SK-N-SH (cell line): ENCODE measurements at regions not wholly inside any gene's neighbourhood (a gene's known extent, or its start where the extent isn't known, plus 50 kb on each side); places are given as distances from the start of the nearest gene placed in this dataset.

Source experiments
- CTCF ChIA-PET: fragments of 300-600, 350-600 bp; formaldehyde crosslinking; extraction: SDS; loops from one replicate; lab custom pipeline; 2021; lab: Yijun Ruan, JAX
- POLR2A ChIA-PET: fragments of 350-600 bp; sonication (Branson Sonifier 250); formaldehyde crosslinking; extraction: SDS; loops from one replicate; lab custom pipeline; 2020; ENCODE audit warnings: antibody characterized with exemption, inconsistent platforms; lab: Yijun Ruan, JAX
- DNase-seq: peaks from one replicate; pipeline ENCODE4 v3.0.0; 2012
- H2AFZ ChIP-seq: fragments of 200-600 bp; sonication (generic); 2 replicates; pipeline ENCODE4 v1.8.1; 2016; ENCODE audit warnings: antibody characterized with exemption, mild to moderate bottlenecking, low read depth
- H3F3A ChIP-seq: fragments of 200-600 bp; sonication (generic); replicated peaks from 2 replicates; pipeline ENCODE3; 2016; ENCODE audit warnings: antibody characterized with exemption, mild to moderate bottlenecking; ENCODE audit not compliant: insufficient read depth
- H3K27ac ChIP-seq, 2 experiments: fragments of 200-500 bp in 1 of 2; fragments of 200-600 bp in 1 of 2; sonication (Bioruptor generic) in 1 of 2; sonication (generic), shearing (Covaris generic) in 1 of 2; 2 replicates each; pipeline versions ENCODE4 v1.5.1 to v1.6.1; 2014 to 2016; ENCODE audit warnings: low read depth in 2 of 2, inconsistent platforms in 1 of 2, low read length in 1 of 2, mild to moderate bottlenecking in 1 of 2, mixed read lengths in 1 of 2
- H3K27me3 ChIP-seq: fragments of 200-600 bp; sonication (generic), shearing (Covaris generic); 2 replicates; pipeline ENCODE4 v1.6.1; 2016; ENCODE audit warnings: mixed run types; ENCODE audit not compliant: insufficient read depth
- H3K36me3 ChIP-seq, 2 experiments: fragments of 200-500 bp in 1 of 2; fragments of 200-600 bp in 1 of 2; sonication (Bioruptor generic) in 1 of 2; sonication (generic) in 1 of 2; replicated peaks in 1 of 2; 2 replicates each; pipeline versions ENCODE3 to v1.5.1; 2014 to 2016; ENCODE audit warnings: low read length in 1 of 2, mild to moderate bottlenecking in 1 of 2; ENCODE audit not compliant: insufficient read depth in 2 of 2, control insufficient read depth in 1 of 2
- H3K4me1 ChIP-seq, 2 experiments: fragments of 200-500 bp in 1 of 2; fragments of 200-600 bp in 1 of 2; sonication (Bioruptor generic) in 1 of 2; sonication (generic), shearing (Covaris generic) in 1 of 2; 2 replicates each; pipeline versions ENCODE4 v1.5.1 to v1.6.1; 2014 to 2016; ENCODE audit warnings: low read depth in 1 of 2, low read length in 1 of 2, mixed run types in 1 of 2; ENCODE audit not compliant: insufficient read depth in 2 of 2, control insufficient read depth in 1 of 2
- H3K4me2 ChIP-seq: fragments of 200-600 bp; sonication (generic), shearing (Covaris generic); 2 replicates; pipeline ENCODE4 v1.6.1; 2017; ENCODE audit warnings: mixed run types
- H3K4me3 ChIP-seq, 2 experiments: fragments of 200-500 bp in 1 of 2; fragments of 200-600 bp in 1 of 2; sonication (Bioruptor generic) in 1 of 2; sonication (generic), shearing (Covaris generic) in 1 of 2; 2 replicates each; pipeline versions ENCODE4 v1.5.1 to v1.8.1; 2014 to 2016; ENCODE audit warnings: low read depth in 2 of 2, inconsistent platforms in 1 of 2, low read length in 1 of 2, mild to moderate bottlenecking in 1 of 2, mixed read lengths in 1 of 2, moderate library complexity in 1 of 2
- H3K79me2 ChIP-seq: fragments of 200-600 bp; sonication (generic); 2 replicates; pipeline ENCODE4 v1.8.1; 2017; ENCODE audit warnings: mild to moderate bottlenecking; ENCODE audit not compliant: insufficient read depth
- H3K9ac ChIP-seq: fragments of 200-600 bp; sonication (generic); 2 replicates; pipeline ENCODE4 v1.6.1; 2017; ENCODE audit warnings: mixed run types
- H3K9me2 ChIP-seq: fragments of 200-600 bp; sonication (generic); 2 replicates; pipeline ENCODE4 v1.6.1; 2017; ENCODE audit warnings: mixed run types
- H3K9me3 ChIP-seq: fragments of 200-600 bp; sonication (generic); 2 replicates; pipeline ENCODE4 v1.6.1; 2017; ENCODE audit warnings: mixed run types, mild to moderate bottlenecking, moderate library complexity
- H4K20me1 ChIP-seq: fragments of 200-600 bp; sonication (generic); 2 replicates; pipeline ENCODE4 v1.6.1; 2017; ENCODE audit warnings: mild to moderate bottlenecking, mixed run types; ENCODE audit not compliant: insufficient read depth
- CHD2 ChIP-seq: fragments of 150-350 bp; IDR thresholded peaks from 2 replicates; pipeline ENCODE4 v1.6.1; 2018; ENCODE audit warnings: low read length; ENCODE audit not compliant: partially characterized antibody
- ELF1 ChIP-seq: IDR thresholded peaks from 2 replicates; pipeline ENCODE4 v1.4.0; 2012
- EZH2phosphoT487 ChIP-seq: fragments of 200-600 bp; sonication (generic); IDR thresholded peaks from 2 replicates; pipeline ENCODE4 v1.6.1; 2017; ENCODE audit warnings: low read depth, mixed run types, mild to moderate bottlenecking, antibody characterized with exemption, moderate library complexity, borderline replicate concordance
- FOXJ3 ChIP-seq: sonication (generic); formaldehyde crosslinking; IDR thresholded peaks from 2 replicates; pipeline ENCODE4 v1.5.1; 2020; ENCODE audit warnings: mild to moderate bottlenecking, missing genetic modification reagents
- GABPA ChIP-seq: IDR thresholded peaks from 2 replicates; pipeline ENCODE4 v1.4.0; 2012; ENCODE audit warnings: low read depth, mild to moderate bottlenecking
- MEF2A ChIP-seq: IDR thresholded peaks from 2 replicates; pipeline ENCODE4 v1.4.0; 2012; ENCODE audit warnings: low read depth, borderline replicate concordance
- MXI1 ChIP-seq: IDR thresholded peaks from 2 replicates; pipeline ENCODE4 v1.6.1; 2012; ENCODE audit warnings: mild to moderate bottlenecking, low read depth, low read length, improper control_type of control experiment
- RXRA ChIP-seq: IDR thresholded peaks from 2 replicates; pipeline ENCODE4 v1.4.0; 2012; ENCODE audit warnings: low read depth, mild to moderate bottlenecking, borderline replicate concordance
- SIN3A ChIP-seq: IDR thresholded peaks from 2 replicates; pipeline ENCODE4 v1.6.1; 2012; ENCODE audit warnings: low read depth, mild to moderate bottlenecking, low read length, moderate library complexity, borderline replicate concordance
- TAF1 ChIP-seq: IDR thresholded peaks from 2 replicates; pipeline ENCODE4 v1.6.1; 2012; ENCODE audit warnings: low read depth, mild to moderate bottlenecking, low read length, moderate library complexity, borderline replicate concordance
- whole genome bisulfite sequencing: methylation state at CpG from one replicate; pipeline ENCODE4 v1.1.6; 2017; ENCODE audit warnings: low lambda C conversion rate; 5-methylcytosine and 5-hydroxymethylcytosine counted together
- TF ChIP-seq, protein P1 (sequence below): IDR thresholded peaks from 2 replicates; pipeline ENCODE4 v1.6.1; 2012; ENCODE audit warnings: mild to moderate bottlenecking, low read depth, low read length, moderate library complexity
- TF ChIP-seq, protein P2 (sequence below): fragments of 150-350 bp; IDR thresholded peaks from 2 replicates; pipeline ENCODE4 v1.6.1; 2016; ENCODE audit warnings: mild to moderate bottlenecking, low read depth, low read length

DNA sequence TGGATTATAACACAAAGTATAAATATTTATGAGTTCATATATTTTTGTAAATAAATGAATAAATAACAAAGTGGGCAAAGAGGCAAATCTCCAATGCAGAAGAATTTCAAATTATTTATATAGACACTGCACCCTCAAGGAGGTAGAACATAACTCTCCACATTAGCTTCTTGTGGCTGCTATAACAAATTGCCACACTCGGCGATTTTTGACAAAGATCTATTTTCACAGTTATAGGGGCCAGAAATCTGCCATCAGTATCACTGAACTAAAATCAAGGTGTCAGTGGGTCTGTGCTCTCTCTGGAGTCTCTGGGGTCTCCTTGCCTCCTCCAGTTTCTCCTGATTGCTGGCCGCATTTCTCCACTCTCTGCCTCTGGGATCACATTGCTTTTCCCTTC lies 92.0 kb upstream of the FAM136A start (continued):
- TF ChIP-seq, protein P1, sequence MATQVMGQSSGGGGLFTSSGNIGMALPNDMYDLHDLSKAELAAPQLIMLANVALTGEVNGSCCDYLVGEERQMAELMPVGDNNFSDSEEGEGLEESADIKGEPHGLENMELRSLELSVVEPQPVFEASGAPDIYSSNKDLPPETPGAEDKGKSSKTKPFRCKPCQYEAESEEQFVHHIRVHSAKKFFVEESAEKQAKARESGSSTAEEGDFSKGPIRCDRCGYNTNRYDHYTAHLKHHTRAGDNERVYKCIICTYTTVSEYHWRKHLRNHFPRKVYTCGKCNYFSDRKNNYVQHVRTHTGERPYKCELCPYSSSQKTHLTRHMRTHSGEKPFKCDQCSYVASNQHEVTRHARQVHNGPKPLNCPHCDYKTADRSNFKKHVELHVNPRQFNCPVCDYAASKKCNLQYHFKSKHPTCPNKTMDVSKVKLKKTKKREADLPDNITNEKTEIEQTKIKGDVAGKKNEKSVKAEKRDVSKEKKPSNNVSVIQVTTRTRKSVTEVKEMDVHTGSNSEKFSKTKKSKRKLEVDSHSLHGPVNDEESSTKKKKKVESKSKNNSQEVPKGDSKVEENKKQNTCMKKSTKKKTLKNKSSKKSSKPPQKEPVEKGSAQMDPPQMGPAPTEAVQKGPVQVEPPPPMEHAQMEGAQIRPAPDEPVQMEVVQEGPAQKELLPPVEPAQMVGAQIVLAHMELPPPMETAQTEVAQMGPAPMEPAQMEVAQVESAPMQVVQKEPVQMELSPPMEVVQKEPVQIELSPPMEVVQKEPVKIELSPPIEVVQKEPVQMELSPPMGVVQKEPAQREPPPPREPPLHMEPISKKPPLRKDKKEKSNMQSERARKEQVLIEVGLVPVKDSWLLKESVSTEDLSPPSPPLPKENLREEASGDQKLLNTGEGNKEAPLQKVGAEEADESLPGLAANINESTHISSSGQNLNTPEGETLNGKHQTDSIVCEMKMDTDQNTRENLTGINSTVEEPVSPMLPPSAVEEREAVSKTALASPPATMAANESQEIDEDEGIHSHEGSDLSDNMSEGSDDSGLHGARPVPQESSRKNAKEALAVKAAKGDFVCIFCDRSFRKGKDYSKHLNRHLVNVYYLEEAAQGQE, result no peak
- TF ChIP-seq, all 33 proteins: peak for 0

DNA sequence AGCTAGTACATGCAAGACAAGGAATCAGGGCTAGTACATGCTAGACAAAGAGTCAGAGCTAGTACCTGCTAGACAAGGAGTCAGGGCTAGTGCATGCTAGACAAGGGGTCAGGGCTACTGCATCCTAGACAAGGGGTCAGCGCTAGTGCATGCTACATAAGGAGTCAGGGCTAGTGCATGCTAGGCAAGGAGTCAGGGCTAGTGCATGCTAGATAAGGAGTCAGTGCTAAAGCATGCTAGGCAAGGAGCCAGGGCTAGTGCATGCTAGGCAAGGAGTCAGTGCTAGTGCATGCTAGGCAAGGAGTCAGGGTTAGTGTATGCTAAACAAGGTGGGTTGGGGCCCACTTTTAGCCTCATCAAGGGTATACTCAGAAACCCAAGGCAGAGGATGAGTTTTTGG lies 90.1 kb upstream of the FAM136A start:
- Histone ChIP-seq H3K9me3 (no peaks in the 10 kb centered on the region), H3K27me3 (no peaks in the 10 kb centered on the region), H3K9ac (no peak overlapping the region), H2AFZ (no peak overlapping the region), H3K4me1 (no peaks in the 10 kb centered on the region), H3K27ac (no peak overlapping the region), H3K9me2 (no peaks in the 10 kb centered on the region), H3K79me2 (no peaks in the 10 kb centered on the region), H3K4me3 (no peak overlapping the region), H4K20me1 (no peaks in the 10 kb centered on the region), H3K4me2 (no peak overlapping the region), H3F3A (no peaks in the 10 kb centered on the region), H3K36me3 (no peaks in the 10 kb centered on the region)
- DNase-seq, result no peak
- ChIA-PET CTCF (interaction anchor here (1.2 kb wide), 1 partner anchor 225 kb away, joined by 3 read pairs; no protein-coding TSS in a partner anchor), POLR2A (no interaction called here)
- WGBS, result 67% methylated on average over 1 of the region's 1 CpG
- TF ChIP-seq MXI1 (no peak), SIN3A (no peak), FOXJ3 (CRISPR knock-in tag) (no peak), EZH2phosphoT487 (no peak), GABPA (no peak), ELF1 (no peak), MEF2A (no peak), RXRA (no peak), TAF1 (no peak)
- TF ChIP-seq, protein P2, sequence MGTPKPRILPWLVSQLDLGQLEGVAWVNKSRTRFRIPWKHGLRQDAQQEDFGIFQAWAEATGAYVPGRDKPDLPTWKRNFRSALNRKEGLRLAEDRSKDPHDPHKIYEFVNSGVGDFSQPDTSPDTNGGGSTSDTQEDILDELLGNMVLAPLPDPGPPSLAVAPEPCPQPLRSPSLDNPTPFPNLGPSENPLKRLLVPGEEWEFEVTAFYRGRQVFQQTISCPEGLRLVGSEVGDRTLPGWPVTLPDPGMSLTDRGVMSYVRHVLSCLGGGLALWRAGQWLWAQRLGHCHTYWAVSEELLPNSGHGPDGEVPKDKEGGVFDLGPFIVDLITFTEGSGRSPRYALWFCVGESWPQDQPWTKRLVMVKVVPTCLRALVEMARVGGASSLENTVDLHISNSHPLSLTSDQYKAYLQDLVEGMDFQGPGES, result no peak

DNA sequence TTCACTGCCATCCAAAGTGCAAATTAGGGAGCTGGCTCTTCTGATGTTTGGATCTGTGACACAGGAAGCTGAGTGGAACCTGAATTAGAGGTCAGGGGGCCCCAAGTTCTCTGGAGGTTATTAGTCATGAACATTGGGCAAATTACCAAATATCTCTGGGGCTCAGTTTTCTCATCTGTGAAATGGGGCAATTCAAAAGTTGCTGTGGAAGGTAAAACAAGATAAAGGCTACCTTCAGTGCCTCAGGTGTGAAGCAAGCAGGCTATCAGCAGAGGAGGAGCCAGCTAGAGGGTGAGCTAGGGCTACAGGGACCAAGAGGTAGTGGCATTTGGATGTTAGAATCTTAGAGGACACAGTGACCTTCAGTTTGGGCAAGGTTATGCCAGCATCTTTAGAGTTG lies 89.4 kb upstream of the FAM136A start:
- no peaks in the 10 kb centered on the region for H3K9me2 ChIP-seq
- TF ChIP-seq CHD2, result no peak
- no peak overlapping the region for H3K27ac ChIP-seq
- H3K4me3 ChIP-seq, result no peak overlapping the region
- no peaks in the 10 kb centered on the region for H3K79me2 ChIP-seq
- no peaks in the 10 kb centered on the region for H4K20me1 ChIP-seq
- no peaks in the 10 kb centered on the region for H3K27me3 ChIP-seq
- H3K9me3 ChIP-seq, result no peaks in the 10 kb centered on the region
- H3K9ac ChIP-seq, result no peak overlapping the region
- H3K36me3 ChIP-seq, result no peaks in the 10 kb centered on the region
- ChIA-PET CTCF (interaction anchor here (1.2 to 4.5 kb wide), 2 partner anchors 50 to 226 kb away, joined by 3 to 13 read pairs; no protein-coding TSS in a partner anchor), POLR2A (no interaction called here)
- no peaks in the 10 kb centered on the region for H3K4me1 ChIP-seq
- DNase-seq, result no peak
- no peaks in the 10 kb centered on the region for H3F3A ChIP-seq
- H3K4me2 ChIP-seq, result no peak overlapping the region
- no peak overlapping the region for H2AFZ ChIP-seq
